HepG2 (cell line): ENCODE measurements at regions not wholly inside any gene's neighbourhood (a gene's known extent, or its start where the extent isn't known, plus 50 kb on each side); places are given as distances from the start of the nearest gene placed in this dataset.

ENCODE experiments used
- ATAC-seq: fragments of 200-7000 bp; cut with Tn5 transposase; 3 replicates; pipeline ENCODE4 v1.9.1; 2020; ENCODE audit warnings: mild to moderate bottlenecking, moderate library complexity
- BruUV-seq: library from RNA; stranded (reverse); fragments of 400-500 nt; replicated peaks from 2 replicates; lab custom pipeline; 2021; lab: Mats Ljungman, UMichigan
- CTCF ChIA-PET: fragments of 300-600 bp; formaldehyde crosslinking; extraction: SDS; loops from one replicate; lab custom pipeline; 2021; ENCODE audit warnings: low total read pairs, inconsistent platforms, low intra/inter-chr PET ratio; lab: Yijun Ruan, JAX
- POLR2A ChIA-PET: fragments of 350-600 bp; sonication (Branson Sonifier 250); formaldehyde crosslinking; loops from one replicate; lab custom pipeline; 2020; ENCODE audit warnings: antibody characterized with exemption, inconsistent platforms; lab: Yijun Ruan, JAX
- DNase-seq: peaks from one replicate; pipeline ENCODE4 v3.0.0-alpha.2; 2015; ENCODE audit warnings: low spot score
- FAIRE-seq: peaks from 3 replicates; lab custom pipeline; 2011; peaks lifted over from hg19 to GRCh38; lab: Jason Lieb, UNC
- H2AFZ ChIP-seq: one replicate; pipeline ENCODE4 v1.6.1; 2011; ENCODE audit warnings: low read length, inconsistent platforms
- H3K27ac ChIP-seq: fragments of 300-600 bp; 3 replicates; pipeline ENCODE4 v1.8.0; 2011; ENCODE audit warnings: mixed run types, mild to moderate bottlenecking, mixed read lengths, low read length, inconsistent platforms; ENCODE audit not compliant: insufficient read depth; ENCODE audit errors: extremely low read length
- H3K27me3 ChIP-seq, 2 experiments: fragments of 200-600 bp in 1 of 2; 2 replicates in 1 of 2; 3 replicates in 1 of 2; pipeline versions ENCODE4 v1.6.0 to v1.8.0; 2011; ENCODE audit warnings: low read length in 2 of 2, mild to moderate bottlenecking in 2 of 2, moderate library complexity in 2 of 2, inconsistent platforms in 1 of 2; ENCODE audit not compliant: insufficient read depth in 2 of 2, control insufficient read depth in 1 of 2
- H3K36me3 ChIP-seq, 2 experiments: fragments of 200-600 bp in 1 of 2; replicated peaks in 1 of 2; 2 replicates in 1 of 2; 3 replicates in 1 of 2; pipeline versions ENCODE4 v1.5.1 to v1.8.0; 2011; ENCODE audit warnings: low read length in 2 of 2, inconsistent platforms in 1 of 2; ENCODE audit not compliant: insufficient read depth in 2 of 2, control insufficient read depth in 1 of 2
- H3K4me1 ChIP-seq: 2 replicates; pipeline ENCODE4 v1.5.1; 2012; ENCODE audit warnings: low read length, inconsistent platforms; ENCODE audit not compliant: insufficient read depth
- H3K4me2 ChIP-seq: 2 replicates; pipeline ENCODE4 v1.6.0; 2011; ENCODE audit warnings: low read depth, low read length, inconsistent platforms
- H3K4me3 ChIP-seq, 3 experiments: fragments of 200-600 bp in 1 of 3; sonication (generic), shearing (Covaris generic) in 1 of 3; replicated peaks in 1 of 3; 2 replicates each; pipeline ENCODE4 v1.5.1; 2011 to 2016; ENCODE audit warnings: low read length in 3 of 3, inconsistent platforms in 2 of 3, low read depth in 2 of 3, mild to moderate bottlenecking in 2 of 3, control low read depth in 1 of 3, mixed read lengths in 1 of 3; ENCODE audit not compliant: insufficient read depth in 1 of 3
- H3K79me2 ChIP-seq: one replicate; pipeline ENCODE4 v1.6.1; 2011; ENCODE audit warnings: low read length, inconsistent platforms; ENCODE audit not compliant: insufficient read depth
- H3K9ac ChIP-seq: 2 replicates; pipeline ENCODE4 v1.6.0; 2011; ENCODE audit warnings: mild to moderate bottlenecking, low read depth, low read length, inconsistent platforms; ENCODE audit not compliant: insufficient read depth
- H3K9me3 ChIP-seq: 2 replicates; pipeline ENCODE4 v1.5.1; 2012; ENCODE audit warnings: mild to moderate bottlenecking, low read length
- H4K20me1 ChIP-seq: 2 replicates; pipeline ENCODE4 v1.6.0; 2011; ENCODE audit warnings: inconsistent platforms, mild to moderate bottlenecking, low read length, moderate library complexity; ENCODE audit not compliant: insufficient read depth
- BHLHE40 ChIP-seq: IDR thresholded peaks from 2 replicates; pipeline ENCODE4 v1.6.1; 2011; ENCODE audit warnings: low read length, improper control_type of control experiment
- CREM ChIP-seq, 2 experiments: sonication (generic) in 1 of 2; formaldehyde crosslinking in 1 of 2; IDR thresholded peaks; 2 replicates each; pipeline versions ENCODE4 v1.4.0 to v1.6.1; 2016 to 2020; ENCODE audit warnings: antibody characterized with exemption in 1 of 2, mild to moderate bottlenecking in 1 of 2, missing genetic modification reagents in 1 of 2
- DNMT1 ChIP-seq: sonication (generic); formaldehyde crosslinking; IDR thresholded peaks from 2 replicates; pipeline ENCODE4 v1.5.1; 2020; ENCODE audit warnings: mild to moderate bottlenecking, missing genetic modification reagents
- ETV5 ChIP-seq: IDR thresholded peaks from 2 replicates; pipeline ENCODE4 v1.6.1; 2018; ENCODE audit warnings: missing biosample characterization, missing genetic modification reagents, inconsistent platforms, borderline replicate concordance
- HNF4A ChIP-seq: sonication (generic); formaldehyde crosslinking; IDR thresholded peaks from 2 replicates; pipeline ENCODE4 v1.4.0; 2020; ENCODE audit warnings: missing genetic modification reagents
- JUND ChIP-seq: sonication (generic); formaldehyde crosslinking; IDR thresholded peaks from 2 replicates; pipeline ENCODE4 v1.8.0; 2022; ENCODE audit warnings: mild to moderate bottlenecking, missing genetic modification reagents
- NAIF1 ChIP-seq: sonication (generic); formaldehyde crosslinking; IDR thresholded peaks from 2 replicates; pipeline ENCODE4 v1.5.0; 2020; ENCODE audit warnings: mild to moderate bottlenecking, missing genetic modification reagents, borderline replicate concordance
- RARA ChIP-seq: IDR thresholded peaks from 2 replicates; pipeline ENCODE4 v1.6.1; 2016; ENCODE audit warnings: missing genetic modification reagents, missing compliant biosample characterization
- SKI ChIP-seq: fragments of 450-650 bp; IDR thresholded peaks from one replicate; pipeline ENCODE4 v1.6.1; 2018; ENCODE audit warnings: mild to moderate bottlenecking; ENCODE audit not compliant: partially characterized antibody
- TBL1XR1 ChIP-seq: fragments of 150-350 bp; IDR thresholded peaks from 2 replicates; pipeline ENCODE4 v1.6.1; 2014; ENCODE audit warnings: borderline replicate concordance, low read length; ENCODE audit not compliant: partially characterized antibody
- ZNF468 ChIP-seq: sonication (generic); formaldehyde crosslinking; IDR thresholded peaks from 2 replicates; pipeline ENCODE4 v1.8.0; 2022; ENCODE audit warnings: mild to moderate bottlenecking, moderate library complexity, missing genetic modification reagents
- ZNF773 ChIP-seq: sonication (generic); formaldehyde crosslinking; IDR thresholded peaks from 2 replicates; pipeline ENCODE4 v1.4.0; 2020; ENCODE audit warnings: missing genetic modification reagents, borderline replicate concordance
- WGBS: methylation state at CpG from one replicate; pipeline ENCODE4 v1.1.6; 2017; ENCODE audit warnings: low lambda C conversion rate; 5-methylcytosine and 5-hydroxymethylcytosine counted together
- in situ Hi-C: cut with HindIII; loops from 2 replicates; pipeline ENCODE4 v1.10.0; 2017; ENCODE audit warnings: low pct_unique_long_range_greater_than_20kb; ENCODE audit not compliant: extremely low pct_ligation_motif_present
- intact Hi-C: fragments of 100-400 bp; cut with micrococcal nuclease; formaldehyde crosslinking; loops from one replicate; pipeline ENCODE4 v1.10.0; 2022; ENCODE audit not compliant: unreplicated experiment
- TF ChIP-seq, protein P1 (sequence below): sonication (generic); formaldehyde crosslinking; IDR thresholded peaks from 2 replicates; pipeline ENCODE4 v1.8.1; 2022; ENCODE audit warnings: mild to moderate bottlenecking, missing genetic modification reagents
- TF ChIP-seq, protein P2 (sequence below): IDR thresholded peaks from 2 replicates; pipeline ENCODE4 v1.4.0; 2020; ENCODE audit warnings: mild to moderate bottlenecking, missing genetic modification reagents

DNA sequence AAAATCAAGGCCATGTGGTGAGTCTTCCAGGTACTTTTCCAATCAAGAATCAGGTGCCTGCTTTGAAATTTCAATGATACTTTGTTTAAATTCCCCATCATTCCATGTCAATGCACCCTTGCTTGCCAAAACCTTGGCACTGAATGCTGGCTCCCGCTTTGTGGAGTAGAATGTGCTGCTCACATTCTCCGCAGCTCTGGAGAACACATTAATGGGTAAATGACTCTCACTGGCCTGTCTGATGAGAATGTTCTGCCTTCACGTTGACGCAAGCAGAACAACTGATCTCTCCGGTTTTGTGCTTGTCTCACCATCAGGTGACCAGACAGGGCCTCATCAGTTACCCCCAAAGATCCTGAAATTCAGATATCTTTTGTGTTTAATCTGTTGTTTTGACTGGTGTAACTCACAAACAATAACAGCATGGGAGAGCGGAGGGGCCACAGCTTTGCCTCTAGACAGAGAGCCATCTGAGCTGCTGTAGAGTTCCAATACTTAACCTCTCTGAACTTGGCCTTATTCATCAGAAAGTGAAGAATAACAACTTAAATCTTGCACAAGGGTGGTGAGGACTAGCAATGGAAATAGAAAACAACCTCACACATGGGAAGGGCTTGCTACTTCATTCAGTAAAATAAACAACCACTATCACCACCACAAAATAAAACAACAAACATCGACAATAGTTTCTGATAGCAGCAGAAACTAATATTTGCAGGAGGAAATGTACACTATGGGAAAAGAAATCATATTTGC is 276.9 kb upstream of the IGFBP3 start:
- Histone ChIP-seq H3K27ac (no peak overlapping the region), H3K4me3 (no peak overlapping the region), H3K9ac (no peak overlapping the region), H3K9me3 (no peaks in the 10 kb centered on the region), H4K20me1 (no peaks in the 10 kb centered on the region), H3K4me1 (no peaks in the 10 kb centered on the region), H3K4me2 (no peak overlapping the region), H3K36me3 (no peaks in the 10 kb centered on the region), H3K79me2 (no peaks in the 10 kb centered on the region), H3K27me3 (no peaks in the 10 kb centered on the region), H2AFZ (no peak overlapping the region)
- WGBS, result 52% methylated on average over 7 of the region's 7 CpGs
- intact Hi-C loops (no loop called here), in situ Hi-C loops (no loop called here)
- no peak for ATAC-seq
- CTCF ChIA-PET, result no interaction called here
- TF ChIP-seq BHLHE40 (no peak), DNMT1 (CRISPR knock-in tag) (no peak), JUND (CRISPR knock-in tag) (no peak)
- no peak for FAIRE-seq
- DNase-seq, result no peak
- no TSS peak for BruUV-seq
- POLR2A ChIA-PET, result no interaction called here

DNA sequence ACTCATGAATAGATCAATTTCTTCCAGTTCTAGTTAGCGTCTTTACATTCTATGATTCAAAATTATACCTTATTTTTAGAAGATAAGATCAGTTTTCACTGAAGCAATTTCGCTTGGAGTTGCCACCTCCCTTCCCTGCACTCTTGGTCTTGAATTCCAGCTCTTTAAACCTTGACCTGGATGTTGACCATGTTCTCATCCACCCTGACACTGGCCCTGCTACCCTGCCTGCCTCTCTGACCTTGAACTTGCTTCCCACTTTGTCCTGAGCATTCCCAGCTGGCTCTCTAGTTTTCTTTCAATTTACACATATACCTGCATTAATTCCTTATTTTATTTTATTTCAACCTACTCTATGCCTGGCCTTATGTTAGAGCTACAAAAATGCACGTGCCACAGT is 274.9 kb upstream of the IGFBP3 start:
- Histone ChIP-seq H3K36me3 (no peaks in the 10 kb centered on the region), H4K20me1 (no peaks in the 10 kb centered on the region), H3K4me1 (no peaks in the 10 kb centered on the region), H3K9me3 (no peaks in the 10 kb centered on the region), H3K27ac (no peak overlapping the region), H3K79me2 (no peaks in the 10 kb centered on the region), H3K4me3 (no peak overlapping the region), H2AFZ (no peak overlapping the region), H3K9ac (no peak overlapping the region), H3K27me3 (no peaks in the 10 kb centered on the region), H3K4me2 (no peak overlapping the region)
- no TSS peak for BruUV-seq
- intact Hi-C loops, result no loop called here
- ChIA-PET CTCF (no interaction called here), POLR2A (no interaction called here)
- in situ Hi-C loops, result no loop called here
- DNase-seq (no peak), FAIRE-seq (no peak), ATAC-seq (no peak)
- WGBS, result 3% methylated on average over 3 of the region's 3 CpGs
- TF ChIP-seq SKI, result peak; percentile 69
- TF ChIP-seq, protein P1, sequence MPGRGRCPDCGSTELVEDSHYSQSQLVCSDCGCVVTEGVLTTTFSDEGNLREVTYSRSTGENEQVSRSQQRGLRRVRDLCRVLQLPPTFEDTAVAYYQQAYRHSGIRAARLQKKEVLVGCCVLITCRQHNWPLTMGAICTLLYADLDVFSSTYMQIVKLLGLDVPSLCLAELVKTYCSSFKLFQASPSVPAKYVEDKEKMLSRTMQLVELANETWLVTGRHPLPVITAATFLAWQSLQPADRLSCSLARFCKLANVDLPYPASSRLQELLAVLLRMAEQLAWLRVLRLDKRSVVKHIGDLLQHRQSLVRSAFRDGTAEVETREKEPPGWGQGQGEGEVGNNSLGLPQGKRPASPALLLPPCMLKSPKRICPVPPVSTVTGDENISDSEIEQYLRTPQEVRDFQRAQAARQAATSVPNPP (CRISPR knock-in tag), result no peak
- peak; percentile 94 for TF ChIP-seq RARA (CRISPR knock-in tag)
- no peak for TF ChIP-seq NAIF1 (CRISPR knock-in tag)
- TF ChIP-seq ETV5 (CRISPR knock-in tag), result no peak
- peak; percentile 24; the same call in 1 of the 2 replicates for TF ChIP-seq HNF4A (CRISPR knock-in tag)
- TF ChIP-seq, protein P2, sequence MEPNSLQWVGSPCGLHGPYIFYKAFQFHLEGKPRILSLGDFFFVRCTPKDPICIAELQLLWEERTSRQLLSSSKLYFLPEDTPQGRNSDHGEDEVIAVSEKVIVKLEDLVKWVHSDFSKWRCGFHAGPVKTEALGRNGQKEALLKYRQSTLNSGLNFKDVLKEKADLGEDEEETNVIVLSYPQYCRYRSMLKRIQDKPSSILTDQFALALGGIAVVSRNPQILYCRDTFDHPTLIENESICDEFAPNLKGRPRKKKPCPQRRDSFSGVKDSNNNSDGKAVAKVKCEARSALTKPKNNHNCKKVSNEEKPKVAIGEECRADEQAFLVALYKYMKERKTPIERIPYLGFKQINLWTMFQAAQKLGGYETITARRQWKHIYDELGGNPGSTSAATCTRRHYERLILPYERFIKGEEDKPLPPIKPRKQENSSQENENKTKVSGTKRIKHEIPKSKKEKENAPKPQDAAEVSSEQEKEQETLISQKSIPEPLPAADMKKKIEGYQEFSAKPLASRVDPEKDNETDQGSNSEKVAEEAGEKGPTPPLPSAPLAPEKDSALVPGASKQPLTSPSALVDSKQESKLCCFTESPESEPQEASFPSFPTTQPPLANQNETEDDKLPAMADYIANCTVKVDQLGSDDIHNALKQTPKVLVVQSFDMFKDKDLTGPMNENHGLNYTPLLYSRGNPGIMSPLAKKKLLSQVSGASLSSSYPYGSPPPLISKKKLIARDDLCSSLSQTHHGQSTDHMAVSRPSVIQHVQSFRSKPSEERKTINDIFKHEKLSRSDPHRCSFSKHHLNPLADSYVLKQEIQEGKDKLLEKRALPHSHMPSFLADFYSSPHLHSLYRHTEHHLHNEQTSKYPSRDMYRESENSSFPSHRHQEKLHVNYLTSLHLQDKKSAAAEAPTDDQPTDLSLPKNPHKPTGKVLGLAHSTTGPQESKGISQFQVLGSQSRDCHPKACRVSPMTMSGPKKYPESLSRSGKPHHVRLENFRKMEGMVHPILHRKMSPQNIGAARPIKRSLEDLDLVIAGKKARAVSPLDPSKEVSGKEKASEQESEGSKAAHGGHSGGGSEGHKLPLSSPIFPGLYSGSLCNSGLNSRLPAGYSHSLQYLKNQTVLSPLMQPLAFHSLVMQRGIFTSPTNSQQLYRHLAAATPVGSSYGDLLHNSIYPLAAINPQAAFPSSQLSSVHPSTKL, result peak; percentile 15; the same call in 1 of the 2 replicates
- no peak for TF ChIP-seq ZNF773 (CRISPR knock-in tag)
- TF ChIP-seq CREM (IDR thresholded peaks at IDR 0.05), result no peak
- TF ChIP-seq CREM (CRISPR knock-in tag; IDR thresholded peaks at IDR 0.05), result no peak
- no peak for TF ChIP-seq ZNF468 (CRISPR knock-in tag)
- peak; percentile 14 for TF ChIP-seq TBL1XR1
